COLO668 (cell line): ENCODE measurements at regions not wholly inside any gene's neighbourhood (a gene's known extent, or its start where the extent isn't known, plus 50 kb on each side); places are given as distances from the start of the nearest gene placed in this dataset.

ENCODE experiments used
- DNase-seq: peaks from one replicate; lab custom pipeline; 2025; ENCODE audit not compliant: unreplicated experiment; lab: John Stamatoyannopoulos, UW

DNA sequence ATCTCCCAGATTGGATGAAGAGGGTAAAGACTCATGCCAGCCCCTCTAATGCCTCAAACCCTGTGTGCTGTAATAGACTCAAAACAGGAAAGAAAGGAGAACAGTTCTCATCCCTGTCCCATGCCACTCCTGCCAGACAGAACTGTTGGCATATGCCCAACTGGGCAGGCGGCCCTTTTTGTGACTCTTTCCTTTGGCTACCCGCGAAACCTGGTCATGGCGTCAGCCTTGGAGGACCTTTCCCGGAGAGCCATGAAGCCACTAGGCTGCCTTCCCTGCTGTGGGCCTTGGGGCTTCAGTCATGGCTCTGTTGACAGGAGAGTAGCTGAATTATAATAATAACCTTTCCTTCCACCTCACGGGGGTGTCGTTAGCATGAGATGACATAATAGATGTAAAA is 75.9 kb upstream of the SEMA6A start:
- DNase-seq: no peak

GRCh38 chr5:116646611-116647289 is 72.1 kb upstream of the SEMA6A start:
- DNase-seq: peak; percentile 3

GRCh38 chr5:116645627-116646026 is 71.0 kb upstream of the SEMA6A start:
- DNase-seq: no peak

DNA sequence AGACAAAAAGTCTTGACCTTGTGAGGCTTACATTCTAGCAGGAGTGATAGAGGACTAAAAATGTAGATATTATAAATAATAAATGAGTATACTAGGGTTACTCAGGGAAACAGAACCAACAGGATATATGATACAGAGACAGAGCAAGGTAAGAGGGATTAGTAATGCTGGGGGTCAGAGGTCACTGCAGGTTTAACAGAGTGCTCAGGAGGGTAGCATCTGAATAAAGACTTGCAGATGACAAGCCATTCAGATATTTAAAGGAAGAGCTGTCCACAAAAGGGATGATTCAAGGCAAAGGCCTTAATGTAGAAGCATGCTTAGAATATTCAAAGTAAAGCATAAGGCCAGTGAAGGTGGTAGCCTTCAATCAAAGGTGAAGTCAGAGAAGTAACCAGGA is 65.6 kb upstream of the SEMA6A start:
- peak; percentile 26 for DNase-seq

- no peak for DNase-seq
These were observed 62.6 kb upstream of the SEMA6A start for GRCh38 chr5:116637149-116637740.

GRCh38 chr5:116632890-116633289 is 58.3 kb upstream of the SEMA6A start:
- DNase-seq: peak; percentile 53

GRCh38 chr5:116631147-116631546 is 56.5 kb upstream of the SEMA6A start:
- no peak for DNase-seq

GRCh38 chr5:116629168-116629567 is 54.5 kb upstream of the SEMA6A start:
- no peak for DNase-seq

- no peak for DNase-seq
These were observed 52.5 kb upstream of the SEMA6A start for GRCh38 chr5:116626945-116627679.

GRCh38 chr5:116626272-116626723 is 51.7 kb upstream of the SEMA6A start:
- DNase-seq: peak; percentile 34
